Colonic mucosa (tissue), 4 donors: ENCODE measurements at regions not wholly inside any gene's neighbourhood (a gene's known extent, or its start where the extent isn't known, plus 50 kb on each side); places are given as distances from the start of the nearest gene placed in this dataset.
"Not testable (repeated sequence)": the region's sequence is repeated elsewhere in the genome, so short reads cannot be mapped to it uniquely, and the experiment has no call there.

Experiments used
- DNase-seq: peaks from one replicate; pipeline ENCODE4 v3.0.0-alpha.2; 2020
- H3K27ac ChIP-seq: fragments of 200-600 bp; one replicate; pipeline ENCODE4 v1.8.0; 2021
- H3K27me3 ChIP-seq: fragments of 200-600 bp; one replicate; pipeline ENCODE4 v1.8.0; 2021
- H3K36me3 ChIP-seq: fragments of 200-600 bp; one replicate; pipeline ENCODE4 v1.8.0; 2021
- H3K4me1 ChIP-seq: fragments of 200-600 bp; one replicate; pipeline ENCODE4 v1.8.0; 2021; ENCODE audit warnings: mild to moderate bottlenecking
- H3K4me3 ChIP-seq: fragments of 200-600 bp; one replicate; pipeline ENCODE4 v1.8.0; 2021
- H3K9ac ChIP-seq, 2 donors: one replicate each; pipeline ENCODE4 v1.7.0; 2013; ENCODE audit warnings: control low read depth in 2 of 2, low read depth in 2 of 2, low read length in 2 of 2
- H3K9me3 ChIP-seq: fragments of 200-600 bp; one replicate; pipeline ENCODE4 v1.8.0; 2021
- CTCF ChIP-seq: fragments of 200-600 bp; IDR thresholded peaks from one replicate; pipeline ENCODE4 v1.8.0; 2022; ENCODE audit warnings: antibody characterized with exemption, mild to moderate bottlenecking
- intact Hi-C: fragments of 100-400 bp; cut with DNase I; formaldehyde crosslinking; loops from one replicate; pipeline ENCODE4 v1.14.1; 2022
- donor health status: healthy.
- donor health status: DM: no; HTN: no; CAD: no.
- donor health status: DM: no; HTN: no; CAD: no.

- TF ChIP-seq CTCF, result no peak
- DNase-seq, result no peak
- no peaks in the 10 kb centered on the region for H3K36me3 ChIP-seq
- no peaks in the 10 kb centered on the region for H3K27me3 ChIP-seq
- no peak overlapping the region for H3K9ac ChIP-seq
- intact Hi-C loops, result no loop called here
- H3K4me1 ChIP-seq, result no peaks in the 10 kb centered on the region
- H3K9me3 ChIP-seq, result no peaks in the 10 kb centered on the region
- H3K4me3 ChIP-seq, result no peak overlapping the region
- no peak overlapping the region for H3K27ac ChIP-seq
Observed at GRCh38 chr18:46237891-46238290, 133.7 kb downstream of the HAUS1 start.

DNA sequence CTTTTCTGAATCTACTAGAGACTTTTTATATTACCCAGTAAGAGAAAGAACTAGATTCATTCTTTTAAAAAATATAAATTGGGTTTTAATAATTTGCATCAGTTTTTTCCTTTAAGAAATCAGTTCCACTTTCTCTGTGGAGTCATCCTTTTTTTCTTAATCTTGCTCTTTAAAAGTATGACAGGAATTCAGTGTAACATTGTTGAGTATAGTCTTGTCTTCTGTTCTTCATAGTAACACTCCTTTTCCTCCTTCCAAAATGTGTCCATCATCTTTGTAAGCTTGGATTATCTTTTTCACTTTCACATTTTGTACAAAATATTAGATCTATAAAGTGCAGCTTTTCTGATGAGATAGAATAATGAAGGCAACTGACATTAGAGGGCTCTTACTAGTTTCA, 135.4 kb downstream of the HAUS1 start:
- H3K27ac ChIP-seq, result no peak overlapping the region
- no peak for DNase-seq
- H3K4me1 ChIP-seq, result no peaks in the 10 kb centered on the region
- H3K4me3 ChIP-seq, result no peak overlapping the region
- H3K9me3 ChIP-seq, result no peaks in the 10 kb centered on the region
- intact Hi-C loops, result no loop called here
- no peak overlapping the region for H3K9ac ChIP-seq
- TF ChIP-seq CTCF, result no peak
- H3K36me3 ChIP-seq, result no peaks in the 10 kb centered on the region
- no peaks in the 10 kb centered on the region for H3K27me3 ChIP-seq

GRCh38 chr18:46239998-46240397, 135.8 kb downstream of the HAUS1 start:
- intact Hi-C loops, result loop anchor here (10.0 kb wide), 1 partner anchor 545 kb away; no protein-coding TSS in a partner anchor
- H3K36me3 ChIP-seq, result no peaks in the 10 kb centered on the region
- H3K9me3 ChIP-seq, result no peaks in the 10 kb centered on the region
- H3K9ac ChIP-seq, result no peak overlapping the region
- no peaks in the 10 kb centered on the region for H3K27me3 ChIP-seq
- H3K4me1 ChIP-seq, result no peaks in the 10 kb centered on the region
- no peak overlapping the region for H3K4me3 ChIP-seq
- no peak for DNase-seq
- H3K27ac ChIP-seq, result no peak overlapping the region
- no peak for TF ChIP-seq CTCF

GRCh38 chr18:46241393-46241792, 137.2 kb downstream of the HAUS1 start:
- not testable (repeated sequence) for H3K36me3 ChIP-seq, H3K4me3 ChIP-seq, DNase-seq, H3K9ac ChIP-seq, H3K9me3 ChIP-seq, H3K27ac ChIP-seq, H3K27me3 ChIP-seq, H3K4me1 ChIP-seq
- intact Hi-C loops, result loop anchor here (10.0 kb wide), 1 partner anchor 547 kb away; no protein-coding TSS in a partner anchor

- Histone ChIP-seq H3K9me3 (no peaks in the 10 kb centered on the region), H3K27me3 (no peaks in the 10 kb centered on the region), H3K4me3 (no peak overlapping the region), H3K9ac (no peak overlapping the region), H3K27ac (no peak overlapping the region), H3K36me3 (no peaks in the 10 kb centered on the region), H3K4me1 (no peaks in the 10 kb centered on the region)
- TF ChIP-seq CTCF, result no peak
- intact Hi-C loops, result loop anchor here (10.0 kb wide), 1 partner anchor 547 kb away; no protein-coding TSS in a partner anchor
- no peak for DNase-seq
Observed at GRCh38 chr18:46242183-46242582, 138.0 kb downstream of the HAUS1 start.

DNA sequence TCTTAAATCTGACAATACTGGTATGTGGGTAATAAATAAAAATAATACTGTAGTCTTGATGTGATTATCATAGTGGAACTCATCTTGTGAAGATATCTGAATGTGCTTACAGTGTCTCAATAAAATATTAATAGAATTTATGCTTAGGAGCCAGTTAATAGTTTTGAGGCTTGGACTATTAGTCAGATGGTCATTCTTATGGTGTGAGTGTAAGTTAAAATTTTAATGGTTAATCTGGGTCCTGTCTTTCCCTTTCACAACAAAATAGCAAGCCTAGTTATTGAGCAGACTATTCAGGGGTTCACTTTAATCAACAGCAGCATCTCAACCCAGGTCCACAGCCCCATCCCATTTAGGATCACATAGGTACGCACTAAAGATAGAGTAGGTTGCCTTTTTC, 138.9 kb downstream of the HAUS1 start:
- H3K9me3 ChIP-seq, result no peaks in the 10 kb centered on the region
- H3K36me3 ChIP-seq, result no peaks in the 10 kb centered on the region
- TF ChIP-seq CTCF, result no peak
- DNase-seq, result no peak
- H3K9ac ChIP-seq, result no peak overlapping the region
- intact Hi-C loops, result loop anchor here (10.0 kb wide), 1 partner anchor 548 kb away; no protein-coding TSS in a partner anchor
- no peak overlapping the region for H3K27ac ChIP-seq
- H3K4me1 ChIP-seq, result no peaks in the 10 kb centered on the region
- no peak overlapping the region for H3K4me3 ChIP-seq
- H3K27me3 ChIP-seq, result no peaks in the 10 kb centered on the region
